GM23338 (cell line): ENCODE measurements at regions not wholly inside any gene's neighbourhood (a gene's known extent, or its start where the extent isn't known, plus 50 kb on each side); places are given as distances from the start of the nearest gene placed in this dataset.

Source experiments
- ATAC-seq: fragments of 200-7000 bp; cut with Tn5 transposase; 3 replicates; pipeline ENCODE4 v1.9.1; 2020
- DNase-seq: peaks from one replicate; pipeline ENCODE4 v3.0.0-alpha.2; 2015; ENCODE audit warnings: low spot score
- H2AFZ ChIP-seq: fragments of 200-600 bp; sonication (generic); 2 replicates; pipeline ENCODE4 v1.8.0; 2016; ENCODE audit warnings: antibody characterized with exemption, mild to moderate bottlenecking, moderate library complexity
- H3F3A ChIP-seq: fragments of 200-600 bp; sonication (generic); replicated peaks from 2 replicates; pipeline ENCODE4 v1.8.0; 2017; ENCODE audit warnings: antibody characterized with exemption, mixed run types, low read depth
- H3K27ac ChIP-seq: fragments of 200-600 bp; sonication (generic); 2 replicates; pipeline ENCODE4 v1.6.1; 2016; ENCODE audit warnings: low read depth
- H3K27me3 ChIP-seq: fragments of 200-600 bp; sonication (generic); 2 replicates; pipeline ENCODE4 v1.8.0; 2016; ENCODE audit warnings: mild to moderate bottlenecking, mixed run types, moderate library complexity; ENCODE audit not compliant: insufficient read depth
- H3K36me3 ChIP-seq: fragments of 200-600 bp; sonication (generic); 2 replicates; pipeline ENCODE4 v1.8.0; 2016; ENCODE audit warnings: mild to moderate bottlenecking; ENCODE audit not compliant: insufficient read depth
- H3K4me1 ChIP-seq: fragments of 200-600 bp; sonication (generic); 2 replicates; pipeline ENCODE4 v1.8.0; 2016; ENCODE audit warnings: mild to moderate bottlenecking, moderate library complexity; ENCODE audit not compliant: insufficient read depth
- H3K4me2 ChIP-seq: fragments of 200-600 bp; sonication (generic); 2 replicates; pipeline ENCODE4 v1.7.1; 2017; ENCODE audit warnings: mixed run types
- H3K4me3 ChIP-seq: fragments of 200-600 bp; sonication (generic); 2 replicates; pipeline ENCODE4 v1.6.1; 2016; ENCODE audit warnings: mixed run types
- H3K79me2 ChIP-seq: fragments of 200-600 bp; sonication (generic); replicated peaks from 2 replicates; pipeline ENCODE4 v1.8.0; 2017; ENCODE audit warnings: mild to moderate bottlenecking; ENCODE audit not compliant: insufficient read depth
- H3K9me2 ChIP-seq: fragments of 200-600 bp; sonication (generic); 2 replicates; pipeline ENCODE4 v1.8.0; 2017; ENCODE audit not compliant: insufficient read depth
- H4K20me1 ChIP-seq: fragments of 200-600 bp; sonication (generic); replicated peaks from 2 replicates; pipeline ENCODE4 v1.8.0; 2017; ENCODE audit warnings: mild to moderate bottlenecking; ENCODE audit not compliant: insufficient read depth
- H3K27ac Mint-ChIP-seq: 2 replicates; pipeline ENCODE4 v1.8.0; 2020; ENCODE audit warnings: inconsistent platforms, mild to moderate bottlenecking, moderate library complexity, mixed read lengths
- H3K27me3 Mint-ChIP-seq: 3 replicates; pipeline ENCODE4 v1.8.0; 2022; ENCODE audit warnings: low read depth, mild to moderate bottlenecking, moderate library complexity, mixed read lengths, inconsistent platforms; ENCODE audit not compliant: insufficient read depth, poor library complexity
- H3K36me3 Mint-ChIP-seq: 3 replicates; pipeline ENCODE4 v1.8.0; 2021; ENCODE audit warnings: low read depth, mild to moderate bottlenecking, inconsistent platforms, moderate library complexity, mixed read lengths
- H3K4me1 Mint-ChIP-seq: 3 replicates; pipeline ENCODE4 v1.8.0; 2020; ENCODE audit warnings: mild to moderate bottlenecking, inconsistent platforms, mixed read lengths
- H3K4me3 Mint-ChIP-seq: 3 replicates; pipeline ENCODE4 v1.8.0; 2021; ENCODE audit warnings: moderate library complexity, mild to moderate bottlenecking, inconsistent platforms, mixed read lengths
- H3K9me3 Mint-ChIP-seq: 3 replicates; pipeline ENCODE4 v1.8.0; 2020; ENCODE audit warnings: moderate library complexity, mild to moderate bottlenecking, inconsistent platforms, mixed read lengths
- POLR2AphosphoS5 ChIP-seq: IDR thresholded peaks from 2 replicates; pipeline ENCODE4 v1.6.1; 2016; ENCODE audit warnings: antibody characterized with exemption, low read depth
- STAT1 ChIP-seq: IDR thresholded peaks from one replicate; pipeline ENCODE4 v1.6.1; 2016; ENCODE audit warnings: antibody characterized with exemption; ENCODE audit not compliant: unreplicated experiment
- ZNF114 ChIP-seq: fragments of 250-450 bp; sonication (Bioruptor Pico); IDR thresholded peaks from 2 replicates; pipeline ENCODE4 v1.5.0; 2020; ENCODE audit warnings: mild to moderate bottlenecking, moderate library complexity
- TF ChIP-seq, protein P1 (sequence below): fragments of 250-450 bp; sonication (Bioruptor Pico); IDR thresholded peaks from 2 replicates; pipeline ENCODE4 v1.5.0; 2020; ENCODE audit warnings: mild to moderate bottlenecking, moderate library complexity

DNA sequence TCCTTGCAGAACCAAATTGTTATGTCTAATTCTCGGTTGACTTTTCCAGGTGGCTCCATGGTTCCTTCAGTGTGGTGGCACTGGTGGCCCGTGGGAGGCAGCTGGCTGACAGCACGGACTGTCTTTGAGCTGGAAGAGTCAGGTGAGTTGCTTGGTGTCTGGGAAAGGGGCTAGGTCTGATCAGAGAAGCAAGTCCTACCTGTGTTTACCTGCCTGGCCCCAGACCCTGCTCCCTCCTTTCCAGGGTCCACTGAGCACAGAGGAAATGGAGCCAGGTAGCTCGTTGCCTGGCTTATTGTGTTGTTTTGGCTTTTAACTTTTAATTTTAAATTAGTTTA is 111.8 kb downstream of the BANF2 start (continued):
- TF ChIP-seq, protein P1, sequence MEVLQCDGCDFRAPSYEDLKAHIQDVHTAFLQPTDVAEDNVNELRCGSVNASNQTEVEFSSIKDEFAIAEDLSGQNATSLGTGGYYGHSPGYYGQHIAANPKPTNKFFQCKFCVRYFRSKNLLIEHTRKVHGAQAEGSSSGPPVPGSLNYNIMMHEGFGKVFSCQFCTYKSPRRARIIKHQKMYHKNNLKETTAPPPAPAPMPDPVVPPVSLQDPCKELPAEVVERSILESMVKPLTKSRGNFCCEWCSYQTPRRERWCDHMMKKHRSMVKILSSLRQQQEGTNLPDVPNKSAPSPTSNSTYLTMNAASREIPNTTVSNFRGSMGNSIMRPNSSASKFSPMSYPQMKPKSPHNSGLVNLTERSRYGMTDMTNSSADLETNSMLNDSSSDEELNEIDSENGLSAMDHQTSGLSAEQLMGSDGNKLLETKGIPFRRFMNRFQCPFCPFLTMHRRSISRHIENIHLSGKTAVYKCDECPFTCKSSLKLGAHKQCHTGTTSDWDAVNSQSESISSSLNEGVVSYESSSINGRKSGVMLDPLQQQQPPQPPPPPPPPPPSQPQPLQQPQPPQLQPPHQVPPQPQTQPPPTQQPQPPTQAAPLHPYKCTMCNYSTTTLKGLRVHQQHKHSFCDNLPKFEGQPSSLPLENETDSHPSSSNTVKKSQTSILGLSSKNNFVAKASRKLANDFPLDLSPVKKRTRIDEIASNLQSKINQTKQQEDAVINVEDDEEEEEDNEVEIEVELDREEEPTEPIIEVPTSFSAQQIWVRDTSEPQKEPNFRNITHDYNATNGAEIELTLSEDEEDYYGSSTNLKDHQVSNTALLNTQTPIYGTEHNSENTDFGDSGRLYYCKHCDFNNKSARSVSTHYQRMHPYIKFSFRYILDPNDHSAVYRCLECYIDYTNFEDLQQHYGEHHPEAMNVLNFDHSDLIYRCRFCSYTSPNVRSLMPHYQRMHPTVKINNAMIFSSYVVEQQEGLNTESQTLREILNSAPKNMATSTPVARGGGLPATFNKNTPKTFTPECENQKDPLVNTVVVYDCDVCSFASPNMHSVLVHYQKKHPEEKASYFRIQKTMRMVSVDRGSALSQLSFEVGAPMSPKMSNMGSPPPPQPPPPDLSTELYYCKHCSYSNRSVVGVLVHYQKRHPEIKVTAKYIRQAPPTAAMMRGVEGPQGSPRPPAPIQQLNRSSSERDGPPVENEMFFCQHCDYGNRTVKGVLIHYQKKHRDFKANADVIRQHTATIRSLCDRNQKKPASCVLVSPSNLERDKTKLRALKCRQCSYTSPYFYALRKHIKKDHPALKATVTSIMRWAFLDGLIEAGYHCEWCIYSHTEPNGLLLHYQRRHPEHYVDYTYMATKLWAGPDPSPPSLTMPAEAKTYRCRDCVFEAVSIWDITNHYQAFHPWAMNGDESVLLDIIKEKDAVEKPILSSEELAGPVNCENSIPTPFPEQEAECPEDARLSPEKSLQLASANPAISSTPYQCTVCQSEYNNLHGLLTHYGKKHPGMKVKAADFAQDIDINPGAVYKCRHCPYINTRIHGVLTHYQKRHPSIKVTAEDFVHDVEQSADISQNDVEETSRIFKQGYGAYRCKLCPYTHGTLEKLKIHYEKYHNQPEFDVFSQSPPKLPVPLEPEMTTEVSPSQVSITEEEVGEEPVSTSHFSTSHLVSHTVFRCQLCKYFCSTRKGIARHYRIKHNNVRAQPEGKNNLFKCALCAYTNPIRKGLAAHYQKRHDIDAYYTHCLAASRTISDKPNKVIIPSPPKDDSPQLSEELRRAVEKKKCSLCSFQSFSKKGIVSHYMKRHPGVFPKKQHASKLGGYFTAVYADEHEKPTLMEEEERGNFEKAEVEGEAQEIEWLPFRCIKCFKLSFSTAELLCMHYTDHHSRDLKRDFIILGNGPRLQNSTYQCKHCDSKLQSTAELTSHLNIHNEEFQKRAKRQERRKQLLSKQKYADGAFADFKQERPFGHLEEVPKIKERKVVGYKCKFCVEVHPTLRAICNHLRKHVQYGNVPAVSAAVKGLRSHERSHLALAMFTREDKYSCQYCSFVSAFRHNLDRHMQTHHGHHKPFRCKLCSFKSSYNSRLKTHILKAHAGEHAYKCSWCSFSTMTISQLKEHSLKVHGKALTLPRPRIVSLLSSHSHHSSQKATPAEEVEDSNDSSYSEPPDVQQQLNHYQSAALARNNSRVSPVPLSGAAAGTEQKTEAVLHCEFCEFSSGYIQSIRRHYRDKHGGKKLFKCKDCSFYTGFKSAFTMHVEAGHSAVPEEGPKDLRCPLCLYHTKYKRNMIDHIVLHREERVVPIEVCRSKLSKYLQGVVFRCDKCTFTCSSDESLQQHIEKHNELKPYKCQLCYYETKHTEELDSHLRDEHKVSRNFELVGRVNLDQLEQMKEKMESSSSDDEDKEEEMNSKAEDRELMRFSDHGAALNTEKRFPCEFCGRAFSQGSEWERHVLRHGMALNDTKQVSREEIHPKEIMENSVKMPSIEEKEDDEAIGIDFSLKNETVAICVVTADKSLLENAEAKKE (CRISPR knock-in tag), result no peak
- TF ChIP-seq POLR2AphosphoS5 (no peak), STAT1 (no peak)

DNA sequence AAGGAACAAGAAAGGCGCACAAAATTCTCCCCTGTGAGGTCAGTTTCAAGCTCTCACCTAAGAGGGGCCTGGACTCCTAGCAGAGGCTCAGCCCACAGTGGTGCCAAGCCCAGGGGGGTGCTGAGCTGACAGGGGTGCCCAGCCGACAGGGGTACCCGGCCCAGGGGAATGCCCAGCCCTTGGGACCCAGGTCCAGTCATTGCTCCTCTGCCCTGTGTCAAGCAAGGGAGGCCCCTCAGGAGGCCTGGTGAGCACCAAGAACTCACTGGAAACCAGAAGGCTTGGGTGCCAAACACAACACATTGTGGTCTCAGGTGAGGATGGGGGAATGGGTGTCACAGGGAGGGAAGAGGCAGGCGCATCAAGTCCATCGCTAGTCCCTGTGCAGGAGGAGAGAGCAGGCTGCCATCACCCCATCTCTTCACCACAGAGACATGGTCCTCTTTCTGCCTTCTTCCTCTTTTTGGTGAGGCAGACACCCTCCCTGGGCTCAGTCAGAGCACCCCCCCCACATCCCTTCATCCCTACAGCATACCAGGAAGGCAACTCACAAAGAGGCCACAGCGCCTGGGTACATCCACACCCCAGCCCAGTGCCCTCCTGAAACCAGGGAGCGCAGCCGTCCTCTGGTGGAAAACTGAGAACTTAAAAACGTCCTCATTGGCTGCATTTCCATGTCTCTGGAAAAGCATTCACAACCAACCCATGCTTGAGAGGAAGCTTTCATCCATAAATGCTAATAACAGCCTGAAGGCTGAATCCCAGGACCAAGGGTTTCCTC is 111.3 kb downstream of the BANF2 start:
- Histone ChIP-seq H3K79me2 (no peaks in the 10 kb centered on the region), H3K9me2 (peaks cover 6% of the 10 kb centered on the region; the same call in 1 of the 2 replicates), H2AFZ (0 out of 2 replicates have a peak overlapping the region, but pooled peaks have one; percentile 32)

More for the DNA sequence above, 111.3 kb downstream of the BANF2 start:
- no peak overlapping the region for H3K4me2 ChIP-seq
- Mint-ChIP-seq H3K36me3 (no peaks in the 10 kb centered on the region), H3K9me3 (no peaks in the 10 kb centered on the region), H3K27ac (no peak overlapping the region), H3K27me3 (no peaks in the 10 kb centered on the region), H3K4me1 (peaks cover 13% of the 10 kb centered on the region), H3K4me3 (no peak overlapping the region)
- no peak overlapping the region for H3K4me3 ChIP-seq
- no peak overlapping the region for H3K27ac ChIP-seq
- DNase-seq (no peak), ATAC-seq (no peak)
- H3K27me3 ChIP-seq, result no peaks in the 10 kb centered on the region
- H3K36me3 ChIP-seq, result no peaks in the 10 kb centered on the region
- peaks cover 9% of the 10 kb centered on the region; the same call in 1 of the 2 replicates for H3K4me1 ChIP-seq
- H4K20me1 ChIP-seq, result no peaks in the 10 kb centered on the region
- TF ChIP-seq POLR2AphosphoS5, result no peak
- TF ChIP-seq ZNF114, result no peak
- no peaks in the 10 kb centered on the region for H3F3A ChIP-seq
